ENCODE measurements at regions not wholly inside any gene's neighbourhood (a gene's known extent, or its start where the extent isn't known, plus 50 kb on each side); places are given as distances from the start of the nearest gene placed in this dataset.

GRCh38 chr12:66971816-66972215 lies 292.9 kb upstream of the GRIP1 start:
- DNase-seq: no peak

GRCh38 chr12:66976526-66976925 lies 292.6 kb upstream of the CAND1 start:
- no peak for DNase-seq

GRCh38 chr12:66978802-66979201 lies 290.4 kb upstream of the CAND1 start:
- no peak for DNase-seq

GRCh38 chr12:66979251-66979650 lies 289.9 kb upstream of the CAND1 start:
- DNase-seq: no peak

- DNase-seq: no peak
These were observed 285.1 kb upstream of the CAND1 start for GRCh38 chr12:66984077-66984476.

- DNase-seq: no peak
These were observed 284.2 kb upstream of the CAND1 start for GRCh38 chr12:66984962-66985361.

- peak; percentile 37 to 39 for DNase-seq
These were observed 270.0 kb upstream of the CAND1 start for GRCh38 chr12:66999141-66999540.

- DNase-seq: no peak
These were observed 267.9 kb upstream of the CAND1 start for GRCh38 chr12:67001251-67001650.

GRCh38 chr12:67002720-67003119 lies 266.4 kb upstream of the CAND1 start:
- DNase-seq: no peak

GRCh38 chr12:67006610-67007009 lies 262.5 kb upstream of the CAND1 start:
- no peak for DNase-seq

- DNase-seq: no peak
These were observed 254.5 kb upstream of the CAND1 start for GRCh38 chr12:67014642-67015041.

GRCh38 chr12:67018105-67018504 lies 251.1 kb upstream of the CAND1 start:
- no peak for DNase-seq

- no peak for DNase-seq
These were observed 250.1 kb upstream of the CAND1 start for GRCh38 chr12:67019070-67019469.

- peak in 1 of 2 donors; percentile 63 for DNase-seq
These were observed 243.5 kb upstream of the CAND1 start for GRCh38 chr12:67025543-67026114.

- DNase-seq: no peak
These were observed 242.5 kb upstream of the CAND1 start for GRCh38 chr12:67026487-67027246.

- no peak for DNase-seq
These were observed 240.6 kb upstream of the CAND1 start for GRCh38 chr12:67028529-67028928.

GRCh38 chr12:67034110-67034879 lies 234.9 kb upstream of the CAND1 start:
- no peak for DNase-seq

GRCh38 chr12:67035121-67035520 lies 234.0 kb upstream of the CAND1 start:
- no peak for DNase-seq

- DNase-seq: no peak
These were observed 230.7 kb upstream of the CAND1 start for GRCh38 chr12:67038486-67038885.

- DNase-seq: no peak
These were observed 228.9 kb upstream of the CAND1 start for GRCh38 chr12:67039995-67040860.

- DNase-seq: no peak
These were observed 228.4 kb upstream of the CAND1 start for GRCh38 chr12:67040861-67041137.

GRCh38 chr12:67042697-67043131 lies 226.4 kb upstream of the CAND1 start:
- no peak for DNase-seq

GRCh38 chr12:67043771-67044170 lies 225.4 kb upstream of the CAND1 start:
- DNase-seq: no peak
